Gastrocnemius medialis (tissue), 4 donors: ENCODE measurements at regions not wholly inside any gene's neighbourhood (a gene's known extent, or its start where the extent isn't known, plus 50 kb on each side); places are given as distances from the start of the nearest gene placed in this dataset.

ENCODE experiments used
- POLR2A ChIP-seq, 2 donors: fragments of 450-650 bp; IDR thresholded peaks; one replicate each; pipeline ENCODE4 v1.6.1; 2017; ENCODE audit warnings: antibody characterized with exemption in 2 of 2, mild to moderate bottlenecking in 2 of 2, moderate library complexity in 2 of 2
- TF ChIP-seq, protein P1 (sequence below), 5 experiments: fragments of 450-650 bp in 3 of 5; fragments of 200-600 bp in 2 of 5; sonication (generic) in 2 of 5; IDR thresholded peaks in 4 of 5; conservative IDR thresholded peaks in 1 of 5; 1 replicate in 4 of 5; 2 replicates in 1 of 5; pipeline ENCODE4 v1.5.1; 2016 to 2019; ENCODE audit warnings: antibody characterized with exemption in 5 of 5, mild to moderate bottlenecking in 3 of 5, moderate library complexity in 3 of 5

- TF ChIP-seq, protein P1, sequence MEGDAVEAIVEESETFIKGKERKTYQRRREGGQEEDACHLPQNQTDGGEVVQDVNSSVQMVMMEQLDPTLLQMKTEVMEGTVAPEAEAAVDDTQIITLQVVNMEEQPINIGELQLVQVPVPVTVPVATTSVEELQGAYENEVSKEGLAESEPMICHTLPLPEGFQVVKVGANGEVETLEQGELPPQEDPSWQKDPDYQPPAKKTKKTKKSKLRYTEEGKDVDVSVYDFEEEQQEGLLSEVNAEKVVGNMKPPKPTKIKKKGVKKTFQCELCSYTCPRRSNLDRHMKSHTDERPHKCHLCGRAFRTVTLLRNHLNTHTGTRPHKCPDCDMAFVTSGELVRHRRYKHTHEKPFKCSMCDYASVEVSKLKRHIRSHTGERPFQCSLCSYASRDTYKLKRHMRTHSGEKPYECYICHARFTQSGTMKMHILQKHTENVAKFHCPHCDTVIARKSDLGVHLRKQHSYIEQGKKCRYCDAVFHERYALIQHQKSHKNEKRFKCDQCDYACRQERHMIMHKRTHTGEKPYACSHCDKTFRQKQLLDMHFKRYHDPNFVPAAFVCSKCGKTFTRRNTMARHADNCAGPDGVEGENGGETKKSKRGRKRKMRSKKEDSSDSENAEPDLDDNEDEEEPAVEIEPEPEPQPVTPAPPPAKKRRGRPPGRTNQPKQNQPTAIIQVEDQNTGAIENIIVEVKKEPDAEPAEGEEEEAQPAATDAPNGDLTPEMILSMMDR (IDR thresholded peaks at IDR 0.05 in 4 of 5, conservative IDR thresholded peaks at IDR 0.05 in 1 of 5), result no peak
- TF ChIP-seq POLR2A (IDR thresholded peaks at IDR 0.05), result no peak
These were observed 235.3 kb upstream of the FOXN3 start for GRCh38 chr14:89652352-89652751.
